NB4 (cell line): ENCODE measurements at regions not wholly inside any gene's neighbourhood (a gene's known extent, or its start where the extent isn't known, plus 50 kb on each side); places are given as distances from the start of the nearest gene placed in this dataset.

Experiments used
- DNase-seq: peaks from one replicate; pipeline ENCODE4 v3.0.0; 2010; ENCODE audit warnings: low read depth
- H3K4me3 ChIP-seq: one replicate; pipeline ENCODE4 v1.5.1; 2011; ENCODE audit warnings: mild to moderate bottlenecking, low read depth, low read length, moderate library complexity
- MYC ChIP-seq: IDR thresholded peaks from 2 replicates; pipeline ENCODE4 v1.6.1; 2011; ENCODE audit warnings: low read depth, low read length
- POLR2A ChIP-seq: IDR thresholded peaks from 2 replicates; pipeline ENCODE4 v1.6.1; 2011; ENCODE audit warnings: mild to moderate bottlenecking; ENCODE audit not compliant: insufficient read length; ENCODE audit errors: extremely low read depth
- TF ChIP-seq, protein P1 (sequence below): IDR thresholded peaks from one replicate; pipeline ENCODE4 v1.5.1; 2012; ENCODE audit warnings: low read depth, low read length
- TF ChIP-seq, protein P2 (sequence below): IDR thresholded peaks from 2 replicates; pipeline ENCODE4 v1.6.1; 2011; ENCODE audit warnings: low read depth, low read length

DNA sequence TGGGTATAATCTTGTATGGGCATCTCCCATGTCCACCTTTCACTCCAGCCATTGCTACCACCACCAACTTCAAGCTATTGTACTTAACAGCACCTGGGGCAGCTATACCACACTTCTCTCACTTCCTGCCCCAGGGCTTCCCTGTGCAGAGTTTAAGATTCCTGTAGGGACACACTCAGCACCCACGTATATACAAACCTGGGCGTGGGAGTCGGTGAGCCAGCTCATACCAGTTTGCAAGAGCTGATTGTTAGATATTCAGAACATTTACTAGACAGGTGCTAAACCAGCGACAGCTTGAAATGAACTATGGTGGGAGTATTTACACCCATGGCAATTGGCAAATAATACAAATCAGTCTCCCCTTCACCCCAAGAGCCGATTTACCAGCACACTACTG lies 114.8 kb upstream of the CSF3R start:
- no peak for TF ChIP-seq POLR2A
- no peak for DNase-seq
- no peak overlapping the region for H3K4me3 ChIP-seq

DNA sequence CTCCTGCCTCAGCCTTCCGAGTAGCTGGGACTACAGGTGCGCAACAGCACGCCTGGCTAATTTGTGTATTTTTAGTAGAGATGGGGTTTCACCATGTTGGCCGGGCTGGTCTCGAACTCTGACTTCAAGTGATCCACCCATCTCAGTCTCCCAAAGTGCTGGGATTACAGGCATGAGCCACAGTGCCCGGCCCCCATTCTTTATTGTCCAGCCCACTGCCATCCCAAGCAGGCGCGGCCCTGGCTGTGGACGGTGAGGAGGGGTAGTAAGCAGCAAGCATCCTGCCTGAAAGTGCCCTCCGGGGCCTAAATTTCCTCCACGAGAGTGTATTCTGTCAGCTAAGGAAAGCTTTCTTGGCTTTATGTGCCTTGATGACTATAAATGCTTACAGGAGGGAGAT lies 113.2 kb upstream of the CSF3R start:
- TF ChIP-seq MYC (no peak), POLR2A (no peak)
- TF ChIP-seq, protein P1, sequence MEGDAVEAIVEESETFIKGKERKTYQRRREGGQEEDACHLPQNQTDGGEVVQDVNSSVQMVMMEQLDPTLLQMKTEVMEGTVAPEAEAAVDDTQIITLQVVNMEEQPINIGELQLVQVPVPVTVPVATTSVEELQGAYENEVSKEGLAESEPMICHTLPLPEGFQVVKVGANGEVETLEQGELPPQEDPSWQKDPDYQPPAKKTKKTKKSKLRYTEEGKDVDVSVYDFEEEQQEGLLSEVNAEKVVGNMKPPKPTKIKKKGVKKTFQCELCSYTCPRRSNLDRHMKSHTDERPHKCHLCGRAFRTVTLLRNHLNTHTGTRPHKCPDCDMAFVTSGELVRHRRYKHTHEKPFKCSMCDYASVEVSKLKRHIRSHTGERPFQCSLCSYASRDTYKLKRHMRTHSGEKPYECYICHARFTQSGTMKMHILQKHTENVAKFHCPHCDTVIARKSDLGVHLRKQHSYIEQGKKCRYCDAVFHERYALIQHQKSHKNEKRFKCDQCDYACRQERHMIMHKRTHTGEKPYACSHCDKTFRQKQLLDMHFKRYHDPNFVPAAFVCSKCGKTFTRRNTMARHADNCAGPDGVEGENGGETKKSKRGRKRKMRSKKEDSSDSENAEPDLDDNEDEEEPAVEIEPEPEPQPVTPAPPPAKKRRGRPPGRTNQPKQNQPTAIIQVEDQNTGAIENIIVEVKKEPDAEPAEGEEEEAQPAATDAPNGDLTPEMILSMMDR, result no peak
- TF ChIP-seq, protein P2, sequence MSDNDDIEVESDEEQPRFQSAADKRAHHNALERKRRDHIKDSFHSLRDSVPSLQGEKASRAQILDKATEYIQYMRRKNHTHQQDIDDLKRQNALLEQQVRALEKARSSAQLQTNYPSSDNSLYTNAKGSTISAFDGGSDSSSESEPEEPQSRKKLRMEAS, result no peak
- no peak for DNase-seq
- H3K4me3 ChIP-seq, result no peak overlapping the region

DNA sequence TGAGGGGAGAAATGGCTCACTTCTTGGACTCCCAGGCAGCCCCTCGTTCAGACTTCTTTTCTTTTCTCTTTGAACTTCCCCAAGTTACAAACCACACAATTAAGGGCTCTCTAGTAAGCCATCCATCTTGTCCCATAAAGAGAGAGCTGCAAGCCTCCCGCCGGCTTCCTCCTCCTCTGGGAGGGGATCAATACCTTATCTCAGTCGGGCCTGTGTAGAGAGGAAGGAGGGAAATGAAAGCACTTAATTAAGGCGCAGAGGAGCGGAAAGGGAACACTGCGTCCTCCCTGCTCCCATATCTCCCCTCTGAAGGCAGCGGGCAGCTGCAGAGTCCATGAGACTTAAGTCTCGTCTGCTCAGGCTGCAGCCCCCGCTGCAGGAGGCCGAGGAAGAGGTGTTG lies 112.6 kb upstream of the CSF3R start:
- TF ChIP-seq, protein P2, result no peak
- TF ChIP-seq POLR2A, result no peak
- TF ChIP-seq, protein P1, result no peak
- no peak overlapping the region for H3K4me3 ChIP-seq
- no peak for DNase-seq

DNA sequence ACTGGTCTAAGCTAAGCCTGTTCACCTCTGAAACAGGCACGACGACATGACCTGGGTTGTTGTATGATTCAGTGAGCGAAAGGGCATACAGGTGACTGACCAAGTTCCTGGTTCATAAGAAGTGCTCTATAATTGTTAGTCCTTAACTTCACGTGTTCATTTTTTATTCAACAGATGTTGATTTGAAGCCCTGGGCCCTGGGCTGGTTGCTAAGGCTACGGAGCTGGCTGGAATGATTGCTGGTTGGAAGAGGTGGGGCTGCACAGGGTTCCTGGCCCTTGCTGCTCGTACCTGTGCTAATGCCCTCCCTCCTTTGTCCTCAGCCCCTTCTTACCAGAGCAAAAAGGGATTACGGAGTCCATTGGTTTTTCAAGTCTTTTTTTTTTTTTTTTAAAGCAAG lies 111.3 kb upstream of the CSF3R start:
- no peak overlapping the region for H3K4me3 ChIP-seq
- TF ChIP-seq, protein P2, result no peak
- no peak for DNase-seq

DNA sequence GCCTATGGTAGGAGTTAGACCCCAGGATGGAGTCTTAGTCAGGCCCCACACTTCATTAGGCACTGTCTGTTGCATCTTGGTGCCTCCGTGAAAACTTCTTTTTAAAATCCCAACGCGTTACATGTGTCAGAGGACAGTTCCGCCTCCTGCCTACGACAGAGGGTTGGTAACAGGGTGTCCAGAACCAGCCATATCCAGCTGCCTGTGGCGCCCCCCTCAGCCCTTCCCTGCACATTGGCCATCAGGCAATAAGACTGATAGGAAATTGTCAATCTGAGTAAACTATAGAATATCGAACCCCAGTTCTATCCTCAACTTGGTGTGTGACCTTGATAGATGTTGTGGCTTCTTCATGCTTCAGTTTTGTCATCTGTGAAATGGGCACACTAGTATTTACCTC lies 108.6 kb upstream of the CSF3R start:
- DNase-seq, result no peak
- TF ChIP-seq, protein P1, result no peak
- TF ChIP-seq, protein P2, result no peak
- TF ChIP-seq MYC (no peak), POLR2A (no peak)
- no peak overlapping the region for H3K4me3 ChIP-seq

DNA sequence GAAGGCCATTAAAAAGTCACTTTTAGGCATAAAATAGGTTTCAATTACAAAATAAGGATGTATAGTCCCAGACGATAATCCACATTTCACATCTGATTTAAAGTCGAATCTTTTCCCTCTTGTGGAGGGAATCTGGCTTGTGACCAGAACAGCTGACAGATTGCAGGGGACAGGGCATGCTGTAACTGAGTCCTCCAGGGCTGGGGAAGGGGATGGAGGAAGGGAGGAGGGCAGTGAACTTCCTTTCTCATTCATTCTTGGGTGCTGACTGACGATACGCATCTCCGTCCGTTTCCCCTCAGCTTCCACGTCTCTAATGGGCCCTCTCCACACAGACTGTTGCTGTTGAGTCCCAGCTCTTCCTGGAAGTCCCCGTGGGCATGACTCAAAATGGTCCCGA lies 108.1 kb upstream of the CSF3R start:
- no peak overlapping the region for H3K4me3 ChIP-seq
- DNase-seq, result no peak
- TF ChIP-seq MYC (no peak), POLR2A (no peak)
- TF ChIP-seq, protein P1, result no peak
- TF ChIP-seq, protein P2, result no peak

DNA sequence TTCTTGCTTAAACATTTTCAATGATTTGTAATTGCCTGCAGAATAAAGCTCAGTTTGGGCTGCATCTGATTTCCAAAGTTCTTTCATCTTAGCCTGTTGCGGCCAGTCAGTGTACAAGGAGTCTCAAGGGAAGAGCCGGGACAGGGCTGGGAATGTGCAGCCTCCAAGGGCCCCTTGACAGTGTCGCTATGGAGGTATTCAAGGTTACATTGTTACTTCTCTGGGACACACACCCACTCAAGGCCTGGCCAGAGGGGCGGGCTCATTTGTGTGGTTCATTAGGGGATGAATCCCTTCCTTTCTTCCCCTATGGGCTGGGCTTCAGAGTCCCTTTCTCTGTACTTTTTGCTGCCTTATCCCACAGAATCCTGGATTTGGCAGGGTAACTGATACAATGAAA lies 107.6 kb upstream of the CSF3R start:
- DNase-seq, result no peak
- TF ChIP-seq, protein P2, result no peak
- TF ChIP-seq MYC (no peak), POLR2A (no peak)
- TF ChIP-seq, protein P1, result no peak
- no peak overlapping the region for H3K4me3 ChIP-seq
